Activated naive CD4-positive, alpha-beta T cell treated with anti-CD3 and anti-CD28 coated beads, Interleukin-2, amount 50 U/mL, for 24 hours (primary cell): ENCODE measurements at regions not wholly inside any gene's neighbourhood (a gene's known extent, or its start where the extent isn't known, plus 50 kb on each side); places are given as distances from the start of the nearest gene placed in this dataset.

Experiments
- H3K27ac Mint-ChIP-seq: one replicate; pipeline ENCODE4 v1.8.0; 2021; ENCODE audit warnings: mild to moderate bottlenecking, mixed read lengths
- H3K27me3 Mint-ChIP-seq: one replicate; pipeline ENCODE4 v1.8.0; 2021; ENCODE audit warnings: mixed read lengths
- H3K36me3 Mint-ChIP-seq: one replicate; pipeline ENCODE4 v1.8.0; 2021; ENCODE audit warnings: mixed read lengths
- H3K4me1 Mint-ChIP-seq: one replicate; pipeline ENCODE4 v1.8.0; 2021; ENCODE audit warnings: mixed read lengths
- H3K4me3 Mint-ChIP-seq: one replicate; pipeline ENCODE4 v1.8.0; 2021; ENCODE audit warnings: mild to moderate bottlenecking, mixed read lengths
- H3K9me3 Mint-ChIP-seq: one replicate; pipeline ENCODE4 v1.8.0; 2021; ENCODE audit warnings: mixed read lengths

- no peaks in the 10 kb centered on the region for H3K9me3 Mint-ChIP-seq
- H3K4me3 Mint-ChIP-seq: no peak overlapping the region
- H3K36me3 Mint-ChIP-seq: no peaks in the 10 kb centered on the region
- no peak overlapping the region for H3K27ac Mint-ChIP-seq
- H3K27me3 Mint-ChIP-seq: no peaks in the 10 kb centered on the region
- no peaks in the 10 kb centered on the region for H3K4me1 Mint-ChIP-seq
Measured at GRCh38 chr12:24407884-24408283, 458.4 kb upstream of the SOX5 start.

GRCh38 chr12:24404086-24404815, 454.8 kb upstream of the SOX5 start:
- H3K27me3 Mint-ChIP-seq: no peaks in the 10 kb centered on the region
- no peaks in the 10 kb centered on the region for H3K9me3 Mint-ChIP-seq
- H3K27ac Mint-ChIP-seq: no peak overlapping the region
- H3K4me3 Mint-ChIP-seq: no peak overlapping the region
- no peaks in the 10 kb centered on the region for H3K4me1 Mint-ChIP-seq
- H3K36me3 Mint-ChIP-seq: no peaks in the 10 kb centered on the region

- H3K4me3 Mint-ChIP-seq: no peak overlapping the region
- H3K9me3 Mint-ChIP-seq: no peaks in the 10 kb centered on the region
- no peaks in the 10 kb centered on the region for H3K36me3 Mint-ChIP-seq
- H3K27me3 Mint-ChIP-seq: no peaks in the 10 kb centered on the region
- H3K27ac Mint-ChIP-seq: no peak overlapping the region
- H3K4me1 Mint-ChIP-seq: no peaks in the 10 kb centered on the region
Measured at GRCh38 chr12:24400533-24400932, 451.1 kb upstream of the SOX5 start.

GRCh38 chr12:24398605-24399004, 449.1 kb upstream of the SOX5 start:
- no peak overlapping the region for H3K27ac Mint-ChIP-seq
- no peak overlapping the region for H3K4me3 Mint-ChIP-seq

GRCh38 chr12:24396224-24396623, 446.8 kb upstream of the SOX5 start:
- H3K27me3 Mint-ChIP-seq: no peaks in the 10 kb centered on the region
- H3K4me3 Mint-ChIP-seq: no peak overlapping the region
- no peaks in the 10 kb centered on the region for H3K36me3 Mint-ChIP-seq
- H3K27ac Mint-ChIP-seq: no peak overlapping the region
- no peaks in the 10 kb centered on the region for H3K4me1 Mint-ChIP-seq
- peaks cover 6% of the 10 kb centered on the region for H3K9me3 Mint-ChIP-seq

More at GRCh38 chr12:24398605-24399004, 449.1 kb upstream of the SOX5 start:
- Mint-ChIP-seq H3K4me1 (no peaks in the 10 kb centered on the region), H3K36me3 (no peaks in the 10 kb centered on the region), H3K27me3 (no peaks in the 10 kb centered on the region), H3K9me3 (no peaks in the 10 kb centered on the region)

- no peaks in the 10 kb centered on the region for H3K27me3 Mint-ChIP-seq
- H3K36me3 Mint-ChIP-seq: no peaks in the 10 kb centered on the region
- H3K4me3 Mint-ChIP-seq: no peak overlapping the region
- no peak overlapping the region for H3K27ac Mint-ChIP-seq
- H3K4me1 Mint-ChIP-seq: no peaks in the 10 kb centered on the region
- H3K9me3 Mint-ChIP-seq: peaks cover 11% of the 10 kb centered on the region
Measured at GRCh38 chr12:24394246-24394645, 444.8 kb upstream of the SOX5 start.

- Mint-ChIP-seq H3K27me3 (no peaks in the 10 kb centered on the region), H3K9me3 (peaks cover 11% of the 10 kb centered on the region), H3K36me3 (no peaks in the 10 kb centered on the region), H3K4me3 (no peak overlapping the region), H3K4me1 (no peaks in the 10 kb centered on the region), H3K27ac (no peak overlapping the region)
Measured at GRCh38 chr12:24393071-24393470, 443.6 kb upstream of the SOX5 start.

- Mint-ChIP-seq H3K9me3 (peaks cover 11% of the 10 kb centered on the region), H3K36me3 (no peaks in the 10 kb centered on the region), H3K4me3 (no peak overlapping the region), H3K4me1 (no peaks in the 10 kb centered on the region), H3K27ac (no peak overlapping the region), H3K27me3 (no peaks in the 10 kb centered on the region)
Measured at GRCh38 chr12:24389394-24389793, 439.9 kb upstream of the SOX5 start.

- Mint-ChIP-seq H3K27me3 (no peaks in the 10 kb centered on the region), H3K4me1 (no peaks in the 10 kb centered on the region), H3K9me3 (peaks cover 11% of the 10 kb centered on the region), H3K27ac (no peak overlapping the region), H3K4me3 (no peak overlapping the region), H3K36me3 (no peaks in the 10 kb centered on the region)
Measured at GRCh38 chr12:24387381-24387780, 437.9 kb upstream of the SOX5 start.

GRCh38 chr12:24386836-24387235, 437.4 kb upstream of the SOX5 start:
- no peak overlapping the region for H3K4me3 Mint-ChIP-seq
- peaks cover 9% of the 10 kb centered on the region for H3K9me3 Mint-ChIP-seq
- no peaks in the 10 kb centered on the region for H3K36me3 Mint-ChIP-seq
- H3K4me1 Mint-ChIP-seq: no peaks in the 10 kb centered on the region
- H3K27me3 Mint-ChIP-seq: no peaks in the 10 kb centered on the region
- no peak overlapping the region for H3K27ac Mint-ChIP-seq

GRCh38 chr12:24381790-24382189, 432.3 kb upstream of the SOX5 start:
- H3K4me1 Mint-ChIP-seq: no peaks in the 10 kb centered on the region
- no peak overlapping the region for H3K4me3 Mint-ChIP-seq
- H3K27ac Mint-ChIP-seq: no peak overlapping the region
- no peaks in the 10 kb centered on the region for H3K27me3 Mint-ChIP-seq
- H3K36me3 Mint-ChIP-seq: no peaks in the 10 kb centered on the region
- peaks cover 9% of the 10 kb centered on the region for H3K9me3 Mint-ChIP-seq

GRCh38 chr12:24379861-24380521, 430.5 kb upstream of the SOX5 start:
- H3K36me3 Mint-ChIP-seq: no peaks in the 10 kb centered on the region
- no peaks in the 10 kb centered on the region for H3K4me1 Mint-ChIP-seq
- H3K27ac Mint-ChIP-seq: no peak overlapping the region
- H3K27me3 Mint-ChIP-seq: no peaks in the 10 kb centered on the region
- H3K4me3 Mint-ChIP-seq: no peak overlapping the region
- H3K9me3 Mint-ChIP-seq: peaks cover 9% of the 10 kb centered on the region

GRCh38 chr12:24379433-24379832, 430.0 kb upstream of the SOX5 start:
- H3K27ac Mint-ChIP-seq: no peak overlapping the region
- no peaks in the 10 kb centered on the region for H3K36me3 Mint-ChIP-seq
- H3K27me3 Mint-ChIP-seq: no peaks in the 10 kb centered on the region
- no peak overlapping the region for H3K4me3 Mint-ChIP-seq
- no peaks in the 10 kb centered on the region for H3K4me1 Mint-ChIP-seq
- peaks cover 9% of the 10 kb centered on the region for H3K9me3 Mint-ChIP-seq

- H3K27me3 Mint-ChIP-seq: no peaks in the 10 kb centered on the region
- H3K27ac Mint-ChIP-seq: no peak overlapping the region
- H3K4me1 Mint-ChIP-seq: no peaks in the 10 kb centered on the region
- H3K4me3 Mint-ChIP-seq: no peak overlapping the region
- no peaks in the 10 kb centered on the region for H3K36me3 Mint-ChIP-seq
- H3K9me3 Mint-ChIP-seq: peaks cover 9% of the 10 kb centered on the region
Measured at GRCh38 chr12:24378548-24379407, 429.3 kb upstream of the SOX5 start.

- no peaks in the 10 kb centered on the region for H3K27me3 Mint-ChIP-seq
- H3K4me1 Mint-ChIP-seq: no peaks in the 10 kb centered on the region
- H3K9me3 Mint-ChIP-seq: peaks cover 5% of the 10 kb centered on the region
- no peak overlapping the region for H3K27ac Mint-ChIP-seq
- H3K36me3 Mint-ChIP-seq: no peaks in the 10 kb centered on the region
- H3K4me3 Mint-ChIP-seq: no peak overlapping the region
Measured at GRCh38 chr12:24374452-24374851, 425.0 kb upstream of the SOX5 start.

GRCh38 chr12:24373004-24373403, 423.5 kb upstream of the SOX5 start:
- Mint-ChIP-seq H3K27ac (no peak overlapping the region), H3K36me3 (no peaks in the 10 kb centered on the region), H3K9me3 (peaks cover 5% of the 10 kb centered on the region), H3K4me1 (no peaks in the 10 kb centered on the region), H3K4me3 (no peak overlapping the region), H3K27me3 (no peaks in the 10 kb centered on the region)
